ENCODE measurements at regions not wholly inside any gene's neighbourhood (a gene's known extent, or its start where the extent isn't known, plus 50 kb on each side); places are given as distances from the start of the nearest gene placed in this dataset.
"Not testable (repeated sequence)": the region's sequence is repeated elsewhere in the genome, so short reads cannot be mapped to it uniquely, and the experiment has no call there.

DNA sequence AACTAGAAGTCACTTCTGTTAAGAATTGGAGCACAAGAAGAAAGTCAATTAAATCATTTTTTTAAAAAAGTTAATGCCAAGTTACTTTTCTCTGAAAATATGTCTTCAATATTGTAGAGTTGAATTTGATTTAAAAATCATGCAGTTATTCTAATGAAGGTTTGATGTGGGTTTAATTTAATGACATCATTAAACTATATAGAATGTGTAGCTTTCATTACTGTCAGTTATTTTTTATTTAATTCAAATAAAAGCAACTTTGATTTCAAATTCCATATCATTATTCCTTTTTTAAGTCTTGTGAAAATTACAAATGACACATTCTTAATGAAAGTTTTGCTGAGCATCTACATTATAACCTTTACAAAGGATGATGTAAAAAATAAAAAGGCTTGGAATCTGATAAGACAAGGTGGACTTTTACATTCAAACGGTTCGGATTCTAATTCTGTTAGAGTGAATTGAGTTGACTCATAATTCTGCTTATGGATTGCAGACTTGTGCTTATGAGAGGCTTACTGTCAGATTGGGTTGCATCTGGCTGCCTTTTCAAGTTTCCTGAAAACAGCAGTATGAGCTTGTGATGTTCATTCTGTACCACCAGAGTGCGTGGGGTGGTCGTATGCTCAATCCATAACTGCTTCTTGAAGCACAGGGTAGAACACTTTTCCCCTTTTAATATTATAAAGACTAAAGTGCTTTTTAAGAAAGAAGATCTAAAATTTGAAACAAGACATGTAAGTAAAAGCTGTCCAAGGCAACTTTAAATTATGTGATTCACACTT is 253.0 kb upstream of the ARRDC3 start:
- DNase-seq (ENCODE audit: low spot score): no peak

GRCh38 chr5:91632871-91633270 is 249.8 kb upstream of the ARRDC3 start:
- no peak for DNase-seq (ENCODE audit: low spot score)

- DNase-seq (ENCODE audit: low spot score): no peak
These were observed 228.6 kb upstream of the ARRDC3 start for GRCh38 chr5:91611746-91612145.

DNA sequence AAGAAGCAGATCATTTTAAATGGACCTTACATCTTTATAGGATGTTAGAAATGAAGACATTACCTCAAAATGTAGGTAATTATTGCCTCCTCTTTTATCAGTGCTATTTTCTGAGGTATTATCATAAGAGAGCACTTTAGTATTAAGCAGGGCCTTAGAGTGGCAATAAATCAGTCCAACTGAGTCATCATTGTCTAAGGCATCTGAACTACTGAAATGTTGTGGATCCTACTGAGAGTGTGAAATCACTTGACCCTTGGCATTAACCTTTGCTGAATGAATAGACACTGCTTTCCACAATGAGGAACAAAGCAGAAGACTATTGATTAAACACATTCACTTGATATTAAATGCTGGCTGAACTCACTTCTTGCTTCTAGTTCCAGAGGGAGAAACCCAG is 224.6 kb upstream of the ARRDC3 start:
- DNase-seq (ENCODE audit: low spot score): no peak

GRCh38 chr5:91599863-91600262 is 216.7 kb upstream of the ARRDC3 start:
- DNase-seq (ENCODE audit: low spot score): no peak

GRCh38 chr5:91598216-91598615 is 215.1 kb upstream of the ARRDC3 start:
- DNase-seq (ENCODE audit: low spot score): no peak

- no peak for DNase-seq (ENCODE audit: low spot score)
These were observed 212.3 kb upstream of the ARRDC3 start for GRCh38 chr5:91595424-91595823.

- DNase-seq (ENCODE audit: low spot score): no peak
These were observed 208.0 kb upstream of the ARRDC3 start for GRCh38 chr5:91591076-91591475.

GRCh38 chr5:91586232-91586631 is 203.1 kb upstream of the ARRDC3 start:
- no peak for DNase-seq (ENCODE audit: low spot score)

DNA sequence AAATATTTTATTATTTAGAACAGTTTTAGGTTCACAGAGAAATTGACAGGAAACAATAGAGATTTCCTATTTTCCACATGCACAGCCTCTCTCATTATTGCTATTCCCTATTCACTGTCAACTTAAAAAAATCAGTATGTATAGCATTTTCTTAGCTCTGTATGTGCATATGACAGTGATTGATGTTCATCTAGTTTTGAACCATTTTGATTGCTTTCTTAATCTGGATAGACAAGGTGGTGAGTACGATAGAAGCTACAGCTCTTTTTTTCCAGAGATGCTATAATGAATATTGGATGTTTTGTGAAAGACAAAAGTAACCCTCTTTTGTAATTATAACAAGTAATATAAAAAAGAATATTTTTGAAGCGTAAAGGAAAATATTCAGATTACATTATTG is 201.2 kb upstream of the ARRDC3 start:
- no peak for DNase-seq (ENCODE audit: low spot score)

DNA sequence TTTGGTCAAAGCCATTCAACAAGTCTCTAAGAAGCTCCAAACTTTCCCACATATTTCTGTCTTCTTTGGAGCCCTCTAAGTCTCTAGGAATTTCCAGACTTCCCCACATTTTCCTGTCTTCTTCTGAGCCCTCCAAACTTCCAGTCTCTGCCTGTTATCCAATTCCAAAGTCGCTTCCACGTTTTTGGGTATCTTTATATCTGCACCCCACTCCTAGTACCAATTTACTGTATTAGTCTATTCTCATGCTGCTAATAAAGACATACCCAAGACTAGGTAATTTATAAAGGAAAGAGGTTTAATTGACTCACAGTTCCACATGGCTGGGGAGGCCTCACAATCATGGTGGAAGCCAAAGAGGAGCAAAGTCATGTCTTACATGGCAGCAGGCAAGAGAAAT is 182.9 kb upstream of the ARRDC3 start:
- not testable (repeated sequence) for DNase-seq (ENCODE audit: low spot score)

DNA sequence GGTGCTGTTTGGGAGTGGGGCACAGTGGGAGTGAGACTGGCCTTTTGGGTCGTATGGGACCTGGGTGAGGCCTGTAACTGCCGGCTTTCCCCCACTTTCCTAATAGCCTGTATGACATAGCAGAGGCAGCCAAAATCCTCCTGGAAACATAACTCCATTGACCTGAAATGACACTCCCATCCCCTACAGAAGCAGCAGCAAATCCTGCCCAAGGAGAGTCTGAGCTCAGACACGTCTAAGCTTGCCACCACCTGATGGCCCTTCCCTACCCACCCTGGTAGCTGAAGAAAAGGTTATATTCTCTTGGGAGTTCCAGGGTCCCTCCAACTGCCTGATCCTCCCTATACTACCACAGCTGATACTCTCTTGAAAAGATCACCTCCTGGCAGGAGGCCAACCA is 179.8 kb upstream of the ARRDC3 start:
- DNase-seq (ENCODE audit: low spot score): no peak

GRCh38 chr5:91541696-91542095 is 158.6 kb upstream of the ARRDC3 start:
- DNase-seq (ENCODE audit: low spot score): no peak

- DNase-seq (ENCODE audit: low spot score): no peak
These were observed 155.1 kb upstream of the ARRDC3 start for GRCh38 chr5:91538179-91538578.

DNA sequence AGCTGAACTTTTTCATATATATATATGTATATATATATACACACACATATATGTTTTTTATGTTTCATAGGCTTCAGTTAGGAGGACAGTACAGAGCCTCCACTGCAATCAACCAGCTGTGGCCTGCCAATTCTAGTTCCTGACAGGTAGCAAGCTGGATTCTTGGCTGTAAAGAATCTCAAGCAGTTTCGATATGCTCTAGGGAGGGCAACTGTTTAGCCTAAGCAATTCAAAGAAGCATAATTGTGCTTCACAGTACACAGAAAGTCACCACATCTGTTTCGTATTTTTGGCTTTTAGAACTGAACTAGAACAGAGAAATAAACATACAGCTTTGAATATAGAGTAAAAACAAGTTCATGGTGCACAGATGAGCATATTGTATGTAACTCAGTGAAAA is 152.4 kb upstream of the ARRDC3 start:
- DNase-seq (ENCODE audit: low spot score): no peak

DNA sequence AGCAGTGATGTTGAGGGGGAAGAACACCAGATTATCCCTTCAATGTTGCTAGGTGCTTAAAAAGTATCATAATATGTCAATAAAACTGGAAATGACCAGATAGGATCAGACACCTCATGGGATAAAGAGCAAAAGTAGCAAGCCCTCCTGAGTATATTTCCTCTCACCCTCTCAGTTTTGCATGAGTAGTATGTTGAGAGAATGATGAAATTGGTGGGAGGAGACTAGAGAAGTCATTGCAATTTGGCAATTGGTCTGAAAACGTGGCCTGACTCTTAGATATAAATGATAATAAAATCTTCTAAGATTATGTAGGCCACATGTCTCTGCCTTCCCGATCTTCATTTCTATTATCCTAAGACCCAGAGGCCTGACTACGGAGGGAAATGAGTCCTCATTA is 151.2 kb upstream of the ARRDC3 start:
- no peak for DNase-seq (ENCODE audit: low spot score)

DNA sequence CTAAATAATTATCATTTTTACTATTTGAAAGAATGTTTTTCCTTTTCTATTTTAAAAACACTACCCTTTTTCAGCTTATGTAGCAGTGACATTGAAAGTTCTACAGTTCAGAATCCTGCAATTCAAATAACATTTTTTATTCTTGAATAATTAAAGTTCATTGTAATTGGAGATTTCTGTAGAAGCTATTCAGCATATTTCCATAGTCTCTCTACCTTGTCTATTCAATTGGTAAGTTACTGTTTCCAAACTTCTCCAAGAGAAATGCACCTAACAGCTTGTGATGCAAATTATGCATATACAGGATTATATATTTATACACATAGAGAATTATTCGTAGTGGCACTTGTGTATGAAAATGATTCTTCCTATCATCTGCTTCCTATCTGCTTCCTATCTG is 149.7 kb upstream of the ARRDC3 start:
- no peak for DNase-seq (ENCODE audit: low spot score)

GRCh38 chr5:91532281-91532680 is 149.2 kb upstream of the ARRDC3 start:
- DNase-seq (ENCODE audit: low spot score): no peak

DNA sequence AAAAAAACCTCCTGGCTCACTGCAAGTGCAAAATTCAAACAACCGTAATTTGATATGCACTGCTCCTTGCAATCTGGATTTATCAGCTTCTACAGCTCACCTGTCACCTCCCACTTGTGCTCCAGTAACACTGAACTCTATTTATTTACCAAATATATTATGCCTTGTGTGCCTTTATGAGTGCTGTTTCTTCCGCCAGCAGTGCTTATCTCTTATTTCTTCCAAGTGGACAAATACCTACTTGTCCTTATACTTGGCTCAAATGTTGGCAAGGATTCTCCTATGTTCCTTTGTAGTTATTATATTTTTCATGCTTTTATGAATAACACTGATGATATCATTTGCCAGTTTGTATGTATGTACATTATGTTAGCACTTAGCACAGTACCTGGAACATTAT is 145.7 kb upstream of the ARRDC3 start:
- DNase-seq (ENCODE audit: low spot score): no peak

DNA sequence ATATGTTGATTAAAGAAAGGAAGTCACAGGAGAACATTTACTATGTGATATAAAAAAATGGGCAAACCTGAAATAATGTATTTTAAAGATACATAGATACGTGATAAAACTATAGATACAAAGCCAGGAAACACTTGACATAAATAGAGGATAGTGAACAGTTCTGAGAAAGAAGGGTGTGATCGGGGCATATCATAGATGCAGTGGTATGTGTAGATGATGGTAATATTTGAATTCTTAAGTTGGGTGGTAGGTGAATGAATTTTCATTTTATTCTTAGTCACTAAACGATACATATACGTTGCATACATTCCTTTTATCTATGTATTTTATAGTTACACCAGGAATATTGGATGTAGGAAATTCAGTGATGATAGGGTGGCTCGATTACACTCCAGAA is 138.7 kb upstream of the ARRDC3 start:
- no peak for DNase-seq (ENCODE audit: low spot score)

DNA sequence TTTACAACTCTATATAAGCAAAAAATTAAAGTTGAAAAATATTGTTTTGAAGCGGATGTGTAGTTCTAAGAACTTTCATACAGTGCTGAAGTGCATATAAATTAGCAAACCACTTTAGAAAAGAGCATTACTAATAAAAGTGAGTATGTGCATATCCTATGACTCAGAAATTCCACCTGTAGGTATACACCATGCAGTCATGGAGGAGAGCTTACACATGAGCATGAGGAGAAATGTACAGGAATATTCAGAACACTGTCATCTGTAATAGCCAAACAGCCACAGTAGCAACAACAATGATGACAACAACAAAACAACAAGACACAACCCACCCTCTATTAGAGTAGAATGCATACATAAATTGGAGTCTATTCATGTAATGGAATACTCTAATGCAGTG is 138.2 kb upstream of the ARRDC3 start:
- no peak for DNase-seq (ENCODE audit: low spot score)

GRCh38 chr5:91514400-91514799 is 131.3 kb upstream of the ARRDC3 start:
- DNase-seq (ENCODE audit: low spot score): no peak

GRCh38 chr5:91503321-91503720 is 120.2 kb upstream of the ARRDC3 start:
- no peak for DNase-seq (ENCODE audit: low spot score)

GRCh38 chr5:91500758-91501157 is 117.6 kb upstream of the ARRDC3 start:
- DNase-seq (ENCODE audit: low spot score): no peak

All from umbilical cord (tissue), 1 donor.